ENCODE measurements at regions not wholly inside any gene's neighbourhood (a gene's known extent, or its start where the extent isn't known, plus 50 kb on each side); places are given as distances from the start of the nearest gene placed in this dataset.

- Histone ChIP-seq H3K27me3 (ENCODE audit: low read length) (0 out of 2 replicates have a peak, but pooled peaks cover 3% of the 10 kb centered on the region), H4K20me1 (ENCODE audit: insufficient read depth, low read depth, low read length) (no peaks in the 10 kb centered on the region), H2AFZ (ENCODE audit: low read length) (no peak overlapping the region), H3K9me3 (ENCODE audit: low read length) (no peaks in the 10 kb centered on the region), H3K4me2 (ENCODE audit: low read depth, low read length, poor library complexity, severe bottlenecking) (no peak overlapping the region), H3K4me1 (ENCODE audit: low read length) (no peaks in the 10 kb centered on the region), H3K27ac (ENCODE audit: low read length) (no peak overlapping the region), H3K9me2 (replicated peaks; ENCODE audit: insufficient read depth, low read length) (no peaks in the 10 kb centered on the region), H3K36me3 (ENCODE audit: insufficient read depth, low read length) (no peaks in the 10 kb centered on the region), H3K9ac (ENCODE audit: low read length) (no peak overlapping the region), H3K4me3 (ENCODE audit: low read length) (no peak overlapping the region), H3K79me2 (ENCODE audit: low read length) (no peaks in the 10 kb centered on the region)
- no peak for DNase-seq
Measured at GRCh38 chr4:54484383-54484782, 173.4 kb upstream of the KIT start.

- no peak overlapping the region for H3K4me3 ChIP-seq (ENCODE audit: low read length)
- H3K9me3 ChIP-seq (ENCODE audit: low read length) = no peaks in the 10 kb centered on the region
- 0 out of 2 replicates have a peak, but pooled peaks cover 3% of the 10 kb centered on the region for H3K27me3 ChIP-seq (ENCODE audit: low read length)
- no peaks in the 10 kb centered on the region for H3K36me3 ChIP-seq (ENCODE audit: insufficient read depth, low read length)
- no peak for DNase-seq
- no peaks in the 10 kb centered on the region for H3K4me1 ChIP-seq (ENCODE audit: low read length)
- H4K20me1 ChIP-seq (ENCODE audit: insufficient read depth, low read depth, low read length) = no peaks in the 10 kb centered on the region
- H3K9ac ChIP-seq (ENCODE audit: low read length) = no peak overlapping the region
- H3K4me2 ChIP-seq (ENCODE audit: low read depth, low read length, poor library complexity, severe bottlenecking) = no peak overlapping the region
- no peaks in the 10 kb centered on the region for H3K79me2 ChIP-seq (ENCODE audit: low read length)
- H2AFZ ChIP-seq (ENCODE audit: low read length) = no peak overlapping the region
- no peak overlapping the region for H3K27ac ChIP-seq (ENCODE audit: low read length)
- no peaks in the 10 kb centered on the region for H3K9me2 ChIP-seq (replicated peaks; ENCODE audit: insufficient read depth, low read length)
Measured at GRCh38 chr4:54487491-54487890, 170.3 kb upstream of the KIT start.

- H3K9me3 ChIP-seq (ENCODE audit: low read length) = no peaks in the 10 kb centered on the region
- 0 out of 2 replicates have a peak, but pooled peaks cover 3% of the 10 kb centered on the region for H3K27me3 ChIP-seq (ENCODE audit: low read length)
- no peaks in the 10 kb centered on the region for H3K36me3 ChIP-seq (ENCODE audit: insufficient read depth, low read length)
- no peaks in the 10 kb centered on the region for H3K79me2 ChIP-seq (ENCODE audit: low read length)
- H2AFZ ChIP-seq (ENCODE audit: low read length) = no peak overlapping the region
- H3K9me2 ChIP-seq (replicated peaks; ENCODE audit: insufficient read depth, low read length) = no peaks in the 10 kb centered on the region
- H3K4me1 ChIP-seq (ENCODE audit: low read length) = no peaks in the 10 kb centered on the region
- no peak for DNase-seq
- H3K27ac ChIP-seq (ENCODE audit: low read length) = no peak overlapping the region
- no peak overlapping the region for H3K4me2 ChIP-seq (ENCODE audit: low read depth, low read length, poor library complexity, severe bottlenecking)
- H4K20me1 ChIP-seq (ENCODE audit: insufficient read depth, low read depth, low read length) = no peaks in the 10 kb centered on the region
- no peak overlapping the region for H3K9ac ChIP-seq (ENCODE audit: low read length)
- H3K4me3 ChIP-seq (ENCODE audit: low read length) = no peak overlapping the region
Measured at GRCh38 chr4:54493862-54494261, 163.9 kb upstream of the KIT start.

DNA sequence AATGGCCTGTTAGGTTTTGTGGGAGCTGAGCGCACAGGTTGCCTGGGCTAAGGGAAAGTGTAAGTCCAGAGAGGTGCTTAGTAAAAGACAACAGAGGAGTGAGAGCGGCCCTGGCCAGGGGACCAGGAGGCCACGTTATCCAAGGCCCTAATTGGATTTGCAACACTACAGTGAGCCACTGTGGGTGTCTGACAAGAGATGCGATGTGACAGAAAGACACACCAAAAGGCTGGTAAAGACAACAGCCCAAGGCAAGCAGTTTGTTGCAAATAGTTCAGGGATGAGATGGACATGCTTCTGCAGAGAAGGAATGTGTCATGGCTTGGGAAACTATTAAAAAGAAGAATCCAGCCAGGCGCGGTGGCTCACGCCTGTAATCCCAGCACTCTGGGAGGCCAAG is 162.7 kb upstream of the KIT start:
- no peak for DNase-seq

GRCh38 chr4:54495641-54496040 is 162.1 kb upstream of the KIT start:
- no peak for DNase-seq
- H3K36me3 ChIP-seq (ENCODE audit: insufficient read depth, low read length) = no peaks in the 10 kb centered on the region
- H3K79me2 ChIP-seq (ENCODE audit: low read length) = no peaks in the 10 kb centered on the region
- no peak overlapping the region for H3K27ac ChIP-seq (ENCODE audit: low read length)
- no peak overlapping the region for H3K9ac ChIP-seq (ENCODE audit: low read length)
- H3K9me3 ChIP-seq (ENCODE audit: low read length) = no peaks in the 10 kb centered on the region
- no peaks in the 10 kb centered on the region for H3K27me3 ChIP-seq (ENCODE audit: low read length)
- H3K9me2 ChIP-seq (replicated peaks; ENCODE audit: insufficient read depth, low read length) = no peaks in the 10 kb centered on the region
- no peaks in the 10 kb centered on the region for H4K20me1 ChIP-seq (ENCODE audit: insufficient read depth, low read depth, low read length)
- no peak overlapping the region for H3K4me2 ChIP-seq (ENCODE audit: low read depth, low read length, poor library complexity, severe bottlenecking)
- no peak overlapping the region for H2AFZ ChIP-seq (ENCODE audit: low read length)
- H3K4me1 ChIP-seq (ENCODE audit: low read length) = no peaks in the 10 kb centered on the region
- H3K4me3 ChIP-seq (ENCODE audit: low read length) = no peak overlapping the region

More for the DNA sequence above, 162.7 kb upstream of the KIT start:
- H3K36me3 ChIP-seq (ENCODE audit: insufficient read depth, low read length) = no peaks in the 10 kb centered on the region
- H3K9me3 ChIP-seq (ENCODE audit: low read length) = no peaks in the 10 kb centered on the region
- no peaks in the 10 kb centered on the region for H4K20me1 ChIP-seq (ENCODE audit: insufficient read depth, low read depth, low read length)
- H3K9ac ChIP-seq (ENCODE audit: low read length) = no peak overlapping the region
- H3K27me3 ChIP-seq (ENCODE audit: low read length) = no peaks in the 10 kb centered on the region
- no peaks in the 10 kb centered on the region for H3K9me2 ChIP-seq (replicated peaks; ENCODE audit: insufficient read depth, low read length)
- no peak overlapping the region for H3K27ac ChIP-seq (ENCODE audit: low read length)
- no peak overlapping the region for H3K4me2 ChIP-seq (ENCODE audit: low read depth, low read length, poor library complexity, severe bottlenecking)
- no peak overlapping the region for H2AFZ ChIP-seq (ENCODE audit: low read length)
- no peak overlapping the region for H3K4me3 ChIP-seq (ENCODE audit: low read length)
- H3K4me1 ChIP-seq (ENCODE audit: low read length) = no peaks in the 10 kb centered on the region
- no peaks in the 10 kb centered on the region for H3K79me2 ChIP-seq (ENCODE audit: low read length)

GRCh38 chr4:54496412-54496811 is 161.3 kb upstream of the KIT start:
- no peaks in the 10 kb centered on the region for H3K4me1 ChIP-seq (ENCODE audit: low read length)
- no peaks in the 10 kb centered on the region for H3K79me2 ChIP-seq (ENCODE audit: low read length)
- H3K9ac ChIP-seq (ENCODE audit: low read length) = no peak overlapping the region
- no peak for DNase-seq
- no peak overlapping the region for H3K27ac ChIP-seq (ENCODE audit: low read length)
- no peaks in the 10 kb centered on the region for H3K36me3 ChIP-seq (ENCODE audit: insufficient read depth, low read length)
- H3K4me3 ChIP-seq (ENCODE audit: low read length) = no peak overlapping the region
- no peak overlapping the region for H2AFZ ChIP-seq (ENCODE audit: low read length)
- no peaks in the 10 kb centered on the region for H3K9me2 ChIP-seq (replicated peaks; ENCODE audit: insufficient read depth, low read length)
- no peaks in the 10 kb centered on the region for H3K27me3 ChIP-seq (ENCODE audit: low read length)
- no peaks in the 10 kb centered on the region for H3K9me3 ChIP-seq (ENCODE audit: low read length)
- no peak overlapping the region for H3K4me2 ChIP-seq (ENCODE audit: low read depth, low read length, poor library complexity, severe bottlenecking)
- no peaks in the 10 kb centered on the region for H4K20me1 ChIP-seq (ENCODE audit: insufficient read depth, low read depth, low read length)

DNA sequence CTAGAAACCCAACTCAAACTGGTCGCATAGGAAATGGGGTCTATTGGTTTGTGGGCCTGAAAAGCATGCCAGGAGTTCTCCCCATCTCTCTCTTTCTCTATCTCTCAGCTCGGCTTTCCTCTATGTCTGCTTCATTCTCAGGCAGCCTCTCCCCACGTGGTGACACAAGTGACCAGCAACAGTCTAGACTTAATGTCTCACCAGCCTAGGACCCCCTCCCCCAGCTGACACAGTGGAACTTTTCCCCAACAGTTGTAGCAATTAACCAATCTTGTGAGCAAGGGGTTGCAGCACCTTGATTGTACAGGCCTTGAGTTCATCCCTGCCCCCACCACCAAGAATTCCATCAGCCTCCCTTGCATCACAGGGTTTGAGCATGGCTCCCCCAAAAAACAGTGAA is 159.8 kb upstream of the KIT start:
- H3K79me2 ChIP-seq (ENCODE audit: low read length) = no peaks in the 10 kb centered on the region

DNA sequence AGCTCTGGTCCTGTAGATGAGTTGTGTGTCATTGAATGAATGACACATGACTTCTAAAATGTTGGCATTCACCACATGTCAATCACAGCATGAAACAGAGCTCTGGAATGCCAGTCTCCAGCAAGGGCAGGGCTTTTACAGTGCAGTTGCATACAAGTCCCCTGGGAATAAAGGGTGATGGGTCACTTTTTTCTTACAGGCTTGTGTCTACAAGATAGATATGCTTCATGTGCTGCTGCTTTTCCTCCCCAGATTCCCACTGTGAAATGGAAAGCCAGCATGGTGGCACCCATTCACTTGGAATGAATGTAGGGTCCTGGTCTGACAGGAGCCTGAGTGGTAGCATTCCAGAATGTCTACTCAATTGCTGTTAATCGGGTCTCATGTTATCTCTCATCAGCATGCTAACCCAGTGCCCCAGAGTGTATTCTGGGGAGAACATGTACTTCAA is 159.1 kb upstream of the KIT start:
- H4K20me1 ChIP-seq (ENCODE audit: insufficient read depth, low read depth, low read length) = no peaks in the 10 kb centered on the region
- no peaks in the 10 kb centered on the region for H3K27me3 ChIP-seq (ENCODE audit: low read length)
- no peaks in the 10 kb centered on the region for H3K79me2 ChIP-seq (ENCODE audit: low read length)
- H3K9me2 ChIP-seq (replicated peaks; ENCODE audit: insufficient read depth, low read length) = no peaks in the 10 kb centered on the region
- no peaks in the 10 kb centered on the region for H3K4me1 ChIP-seq (ENCODE audit: low read length)
- no peak overlapping the region for H3K27ac ChIP-seq (ENCODE audit: low read length)
- H3K9me3 ChIP-seq (ENCODE audit: low read length) = no peaks in the 10 kb centered on the region
- H2AFZ ChIP-seq (ENCODE audit: low read length) = no peak overlapping the region
- no peak for DNase-seq
- no peak overlapping the region for H3K4me2 ChIP-seq (ENCODE audit: low read depth, low read length, poor library complexity, severe bottlenecking)
- H3K4me3 ChIP-seq (ENCODE audit: low read length) = no peak overlapping the region
- no peaks in the 10 kb centered on the region for H3K36me3 ChIP-seq (ENCODE audit: insufficient read depth, low read length)
- H3K9ac ChIP-seq (ENCODE audit: low read length) = no peak overlapping the region

More for the DNA sequence above, 159.8 kb upstream of the KIT start:
- Histone ChIP-seq H3K4me1 (ENCODE audit: low read length) (no peaks in the 10 kb centered on the region), H3K9me3 (ENCODE audit: low read length) (no peaks in the 10 kb centered on the region), H4K20me1 (ENCODE audit: insufficient read depth, low read depth, low read length) (no peaks in the 10 kb centered on the region), H2AFZ (ENCODE audit: low read length) (no peak overlapping the region), H3K4me3 (ENCODE audit: low read length) (no peak overlapping the region), H3K4me2 (ENCODE audit: low read depth, low read length, poor library complexity, severe bottlenecking) (no peak overlapping the region), H3K9me2 (replicated peaks; ENCODE audit: insufficient read depth, low read length) (no peaks in the 10 kb centered on the region), H3K9ac (ENCODE audit: low read length) (no peak overlapping the region), H3K27me3 (ENCODE audit: low read length) (no peaks in the 10 kb centered on the region), H3K27ac (ENCODE audit: low read length) (no peak overlapping the region), H3K36me3 (ENCODE audit: insufficient read depth, low read length) (no peaks in the 10 kb centered on the region)
- no peak for DNase-seq

Measured in Karpas-422 (cell line).